ENCODE measurements at regions not wholly inside any gene's neighbourhood (a gene's known extent, or its start where the extent isn't known, plus 50 kb on each side); places are given as distances from the start of the nearest gene placed in this dataset.

- Histone ChIP-seq H4K20me1 (ENCODE audit: low read depth, low read length) (no peaks in the 10 kb centered on the region), H2AFZ (ENCODE audit: low read depth, low read length, severe bottlenecking) (no peak overlapping the region), H3K4me3 (ENCODE audit: insufficient read depth, low read length, poor library complexity, severe bottlenecking) (no peak overlapping the region), H3K36me3 (ENCODE audit: low read length) (no peaks in the 10 kb centered on the region), H3F3A (ENCODE audit: insufficient read depth) (no peaks in the 10 kb centered on the region), H3K9ac (ENCODE audit: low read length) (no peak overlapping the region), H3K4me2 (ENCODE audit: low read depth, low read length, poor library complexity, severe bottlenecking) (no peak overlapping the region), H3K27ac (ENCODE audit: low read depth, low read length) (no peak overlapping the region), H3K27me3 (ENCODE audit: low read length) (no peaks in the 10 kb centered on the region), H3K79me2 (ENCODE audit: insufficient read depth, low read length) (no peaks in the 10 kb centered on the region), H3K9me3 (ENCODE audit: insufficient read depth, low read length) (no peaks in the 10 kb centered on the region), H3K9me2 (replicated peaks; ENCODE audit: insufficient read depth, low read length) (no peaks in the 10 kb centered on the region)
- TF ChIP-seq CTCF (IDR thresholded peaks at IDR 0.05; ENCODE audit: insufficient read depth, low read length, poor library complexity, severe bottlenecking) = no peak
- TF ChIP-seq EZH2phosphoT487 (conservative IDR thresholded peaks at IDR 0.05; ENCODE audit: low read length) = no peak
These were observed 390.9 kb upstream of the FANCL start for GRCh38 chr2:58631986-58632385.

GRCh38 chr2:58629545-58630119, 388.5 kb upstream of the FANCL start:
- Histone ChIP-seq H3K36me3 (ENCODE audit: low read length) (no peaks in the 10 kb centered on the region), H2AFZ (ENCODE audit: low read depth, low read length, severe bottlenecking) (no peak overlapping the region), H4K20me1 (ENCODE audit: low read depth, low read length) (no peaks in the 10 kb centered on the region), H3K79me2 (ENCODE audit: insufficient read depth, low read length) (no peaks in the 10 kb centered on the region), H3K9ac (ENCODE audit: low read length) (no peak overlapping the region), H3K9me2 (replicated peaks; ENCODE audit: insufficient read depth, low read length) (no peaks in the 10 kb centered on the region), H3K9me3 (ENCODE audit: insufficient read depth, low read length) (no peaks in the 10 kb centered on the region), H3K27ac (ENCODE audit: low read depth, low read length) (no peak overlapping the region), H3K27me3 (ENCODE audit: low read length) (no peaks in the 10 kb centered on the region), H3K4me3 (ENCODE audit: insufficient read depth, low read length, poor library complexity, severe bottlenecking) (no peak overlapping the region), H3F3A (ENCODE audit: insufficient read depth) (no peaks in the 10 kb centered on the region), H3K4me2 (ENCODE audit: low read depth, low read length, poor library complexity, severe bottlenecking) (no peak overlapping the region)
- TF ChIP-seq CTCF (IDR thresholded peaks at IDR 0.05; ENCODE audit: insufficient read depth, low read length, poor library complexity, severe bottlenecking) = no peak
- no peak for TF ChIP-seq EZH2phosphoT487 (conservative IDR thresholded peaks at IDR 0.05; ENCODE audit: low read length)

GRCh38 chr2:58620896-58621295, 379.8 kb upstream of the FANCL start:
- H3K9me3 ChIP-seq (ENCODE audit: insufficient read depth, low read length) = no peaks in the 10 kb centered on the region
- no peak overlapping the region for H3K27ac ChIP-seq (ENCODE audit: low read depth, low read length)
- no peak overlapping the region for H3K9ac ChIP-seq (ENCODE audit: low read length)
- no peak for TF ChIP-seq EZH2phosphoT487 (conservative IDR thresholded peaks at IDR 0.05; ENCODE audit: low read length)
- TF ChIP-seq CTCF (IDR thresholded peaks at IDR 0.05; ENCODE audit: insufficient read depth, low read length, poor library complexity, severe bottlenecking) = no peak
- no peak overlapping the region for H3K4me2 ChIP-seq (ENCODE audit: low read depth, low read length, poor library complexity, severe bottlenecking)
- no peak overlapping the region for H3K4me3 ChIP-seq (ENCODE audit: insufficient read depth, low read length, poor library complexity, severe bottlenecking)
- no peaks in the 10 kb centered on the region for H3K9me2 ChIP-seq (replicated peaks; ENCODE audit: insufficient read depth, low read length)
- no peak overlapping the region for H2AFZ ChIP-seq (ENCODE audit: low read depth, low read length, severe bottlenecking)
- no peaks in the 10 kb centered on the region for H3K36me3 ChIP-seq (ENCODE audit: low read length)
- no peaks in the 10 kb centered on the region for H3K79me2 ChIP-seq (ENCODE audit: insufficient read depth, low read length)
- H3K27me3 ChIP-seq (ENCODE audit: low read length) = no peaks in the 10 kb centered on the region
- no peaks in the 10 kb centered on the region for H3F3A ChIP-seq (ENCODE audit: insufficient read depth)
- no peaks in the 10 kb centered on the region for H4K20me1 ChIP-seq (ENCODE audit: low read depth, low read length)
